Parathyroid adenoma (tissue), 2 donors: ENCODE measurements at regions not wholly inside any gene's neighbourhood (a gene's known extent, or its start where the extent isn't known, plus 50 kb on each side); places are given as distances from the start of the nearest gene placed in this dataset.

Experiments
- H2AFZ ChIP-seq: fragments of 300-600 bp; sonication (generic); one replicate; pipeline ENCODE4 v1.7.0; 2017; ENCODE audit warnings: antibody characterized with exemption, mild to moderate bottlenecking
- H3K27ac ChIP-seq: fragments of 300-600 bp; sonication (generic); one replicate; pipeline ENCODE4 v1.7.0; 2017
- H3K27me3 ChIP-seq: fragments of 300-600 bp; sonication (generic); one replicate; pipeline ENCODE4 v1.7.0; 2017; ENCODE audit warnings: low read length; ENCODE audit not compliant: control insufficient read depth, insufficient read depth
- H3K36me3 ChIP-seq: fragments of 300-600 bp; sonication (generic); one replicate; pipeline ENCODE4 v1.7.0; 2017; ENCODE audit warnings: low read length; ENCODE audit not compliant: control insufficient read depth, insufficient read depth
- H3K4me1 ChIP-seq: fragments of 300-600 bp; sonication (generic); one replicate; pipeline ENCODE4 v1.7.0; 2017; ENCODE audit warnings: control low read depth
- H3K4me2 ChIP-seq: fragments of 300-600 bp; sonication (generic); one replicate; pipeline ENCODE4 v1.7.0; 2017; ENCODE audit warnings: low read length
- H3K4me3 ChIP-seq: fragments of 300-600 bp; sonication (generic); one replicate; pipeline ENCODE4 v1.7.0; 2017; ENCODE audit warnings: low read depth, low read length
- H3K79me2 ChIP-seq: fragments of 300-600 bp; sonication (generic); one replicate; pipeline ENCODE4 v1.7.0; 2017; ENCODE audit warnings: control low read depth
- H3K9ac ChIP-seq: fragments of 300-600 bp; sonication (generic); one replicate; pipeline ENCODE4 v1.7.0; 2017; ENCODE audit warnings: mild to moderate bottlenecking
- H3K9me3 ChIP-seq: fragments of 300-600 bp; sonication (generic); one replicate; pipeline ENCODE4 v1.7.0; 2017; ENCODE audit warnings: low read length; ENCODE audit not compliant: control insufficient read depth
- CTCF ChIP-seq: fragments of 300-600 bp; sonication (generic); IDR thresholded peaks from one replicate; pipeline ENCODE4 v1.7.0; 2017; ENCODE audit warnings: antibody characterized with exemption, mild to moderate bottlenecking
- donor health status: primary hyperparathyroidism.

- Histone ChIP-seq H3K27me3 (no peaks in the 10 kb centered on the region), H3K9me3 (no peaks in the 10 kb centered on the region), H3K4me3 (no peak overlapping the region), H3K27ac (no peak overlapping the region), H3K36me3 (no peaks in the 10 kb centered on the region), H3K4me2 (no peak overlapping the region), H3K4me1 (no peaks in the 10 kb centered on the region), H3K9ac (no peak overlapping the region), H3K79me2 (no peaks in the 10 kb centered on the region), H2AFZ (no peak overlapping the region)
- no peak for TF ChIP-seq CTCF
Measured at GRCh38 chr15:97236140-97236539, 724.4 kb upstream of the ARRDC4 start.

- Histone ChIP-seq H3K27me3 (no peaks in the 10 kb centered on the region), H3K79me2 (no peaks in the 10 kb centered on the region), H3K4me1 (no peaks in the 10 kb centered on the region), H3K27ac (no peak overlapping the region), H3K4me3 (no peak overlapping the region), H3K4me2 (no peak overlapping the region), H3K9ac (no peak overlapping the region), H3K36me3 (no peaks in the 10 kb centered on the region), H2AFZ (no peak overlapping the region), H3K9me3 (no peaks in the 10 kb centered on the region)
- no peak for TF ChIP-seq CTCF
Measured at GRCh38 chr15:97237160-97237559, 723.3 kb upstream of the ARRDC4 start.

- no peak overlapping the region for H2AFZ ChIP-seq
- no peak overlapping the region for H3K4me2 ChIP-seq
- no peaks in the 10 kb centered on the region for H3K27me3 ChIP-seq
- H3K4me1 ChIP-seq: no peaks in the 10 kb centered on the region
- H3K9me3 ChIP-seq: no peaks in the 10 kb centered on the region
- no peak overlapping the region for H3K4me3 ChIP-seq
- no peak for TF ChIP-seq CTCF
- H3K79me2 ChIP-seq: no peaks in the 10 kb centered on the region
- no peak overlapping the region for H3K27ac ChIP-seq
- no peaks in the 10 kb centered on the region for H3K36me3 ChIP-seq
- H3K9ac ChIP-seq: no peak overlapping the region
Measured at GRCh38 chr15:97248376-97248775, 712.1 kb upstream of the ARRDC4 start.

GRCh38 chr15:97259943-97260342 lies 700.6 kb upstream of the ARRDC4 start:
- Histone ChIP-seq H2AFZ (no peak overlapping the region), H3K9ac (no peak overlapping the region), H3K79me2 (no peaks in the 10 kb centered on the region), H3K27me3 (no peaks in the 10 kb centered on the region), H3K4me1 (no peaks in the 10 kb centered on the region), H3K36me3 (no peaks in the 10 kb centered on the region), H3K9me3 (no peaks in the 10 kb centered on the region), H3K4me2 (no peak overlapping the region), H3K27ac (no peak overlapping the region), H3K4me3 (no peak overlapping the region)
- no peak for TF ChIP-seq CTCF

GRCh38 chr15:97301166-97301565 lies 659.3 kb upstream of the ARRDC4 start:
- Histone ChIP-seq H3K4me3 (no peak overlapping the region), H3K27me3 (no peaks in the 10 kb centered on the region), H3K9me3 (no peaks in the 10 kb centered on the region), H3K27ac (no peak overlapping the region), H3K4me2 (no peak overlapping the region), H3K4me1 (no peaks in the 10 kb centered on the region), H3K9ac (no peak overlapping the region), H3K79me2 (no peaks in the 10 kb centered on the region), H2AFZ (no peak overlapping the region), H3K36me3 (no peaks in the 10 kb centered on the region)
- TF ChIP-seq CTCF: no peak
